Endothelial cell of umbilical vein (primary cell): ENCODE measurements at regions not wholly inside any gene's neighbourhood (a gene's known extent, or its start where the extent isn't known, plus 50 kb on each side); places are given as distances from the start of the nearest gene placed in this dataset.

ENCODE experiments used
- BruUV-seq: library from RNA; stranded (reverse); fragments of 400-500 nt; replicated peaks from 2 replicates; lab custom pipeline; 2021; lab: Mats Ljungman, UMichigan
- CTCF ChIA-PET: fragments of 300-600, 350-600 bp; sonication (Branson Sonifier 250); formaldehyde crosslinking; loops from one replicate; lab custom pipeline; 2021; ENCODE audit warnings: antibody characterized with exemption, inconsistent platforms; lab: Charles Lee
- POLR2A ChIA-PET: fragments of 300-600, 350-600 bp; sonication (Branson Sonifier 250); formaldehyde crosslinking; loops from one replicate; lab custom pipeline; 2021; ENCODE audit warnings: antibody characterized with exemption, inconsistent platforms; lab: Charles Lee
- DNase-seq: peaks from one replicate; pipeline ENCODE4 v3.0.0-alpha.2; 2011; ENCODE audit warnings: low read depth, low spot score
- FAIRE-seq: peaks from 2 replicates; lab custom pipeline; 2011; peaks lifted over from hg19 to GRCh38; lab: Jason Lieb, UNC
- H2AFZ ChIP-seq: 2 replicates; pipeline ENCODE4 v1.6.0; 2012; ENCODE audit warnings: low read depth, low read length, control low read depth, inconsistent platforms
- H3K27ac ChIP-seq: 2 replicates; pipeline ENCODE4 v1.5.1; 2011; ENCODE audit warnings: low read depth, mild to moderate bottlenecking, control low read depth, low read length, moderate library complexity; ENCODE audit not compliant: insufficient read depth
- H3K27me3 ChIP-seq, 2 experiments: 2 replicates each; pipeline versions ENCODE4 v1.6.0 to v1.6.1; 2011; ENCODE audit warnings: low read length in 2 of 2, mixed read lengths in 1 of 2; ENCODE audit not compliant: control insufficient read depth in 2 of 2, insufficient read depth in 2 of 2
- H3K36me3 ChIP-seq, 2 experiments: 2 replicates in 1 of 2; 3 replicates in 1 of 2; pipeline ENCODE4 v1.5.1; 2011; ENCODE audit warnings: low read length in 2 of 2, mild to moderate bottlenecking in 1 of 2, moderate library complexity in 1 of 2; ENCODE audit not compliant: control insufficient read depth in 2 of 2, insufficient read depth in 2 of 2; ENCODE audit errors: extremely low read depth in 1 of 2
- H3K4me1 ChIP-seq: 3 replicates; pipeline ENCODE4 v1.5.1; 2011; ENCODE audit warnings: mild to moderate bottlenecking, low read length; ENCODE audit not compliant: control insufficient read depth, insufficient read depth; ENCODE audit errors: extremely low read depth
- H3K4me2 ChIP-seq: 2 replicates; pipeline ENCODE4 v1.6.1; 2011; ENCODE audit warnings: low read length, control low read depth, mixed read lengths; ENCODE audit not compliant: insufficient read depth
- H3K4me3 ChIP-seq, 3 experiments: fragments of 200-600 bp in 1 of 3; sonication (generic), shearing (Covaris generic) in 1 of 3; replicated peaks in 1 of 3; 2 replicates each; pipeline ENCODE4 v1.5.1; 2011 to 2016; ENCODE audit warnings: control low read depth in 3 of 3, low read length in 3 of 3, mild to moderate bottlenecking in 2 of 3, inconsistent platforms in 1 of 3, low read depth in 1 of 3, moderate library complexity in 1 of 3; ENCODE audit not compliant: insufficient read depth in 1 of 3
- H3K79me2 ChIP-seq: 2 replicates; pipeline ENCODE4 v1.6.0; 2012; ENCODE audit warnings: low read length, inconsistent platforms; ENCODE audit not compliant: control insufficient read depth, insufficient read depth
- H3K9ac ChIP-seq: replicated peaks from 2 replicates; pipeline ENCODE3; 2011; ENCODE audit warnings: low read length, control low read depth; ENCODE audit not compliant: insufficient read depth; ENCODE audit errors: extremely low read depth
- H3K9me1 ChIP-seq: replicated peaks from 3 replicates; pipeline ENCODE4 v1.6.0; 2011; ENCODE audit warnings: mild to moderate bottlenecking, low read length; ENCODE audit not compliant: control insufficient read depth, insufficient read depth; ENCODE audit errors: extremely low read depth
- H3K9me3 ChIP-seq: replicated peaks from 2 replicates; pipeline ENCODE4 v1.5.1; 2012; ENCODE audit warnings: low read length, inconsistent platforms; ENCODE audit not compliant: control insufficient read depth, insufficient read depth
- H4K20me1 ChIP-seq: replicated peaks from 2 replicates; pipeline ENCODE3; 2011; ENCODE audit warnings: mild to moderate bottlenecking, low read length; ENCODE audit not compliant: control insufficient read depth, insufficient read depth; ENCODE audit errors: extremely low read depth
- EZH2 ChIP-seq: IDR thresholded peaks from 2 replicates; pipeline ENCODE4 v1.6.1; 2012; ENCODE audit warnings: borderline replicate concordance, low read depth, mild to moderate bottlenecking, moderate library complexity, low read length, inconsistent platforms; ENCODE audit not compliant: severe bottlenecking
- FOS ChIP-seq: IDR thresholded peaks from 2 replicates; pipeline ENCODE4 v1.6.1; 2011; ENCODE audit warnings: mild to moderate bottlenecking, low read length, moderate library complexity, borderline replicate concordance; ENCODE audit not compliant: insufficient read depth
- GATA2 ChIP-seq: IDR thresholded peaks from 2 replicates; pipeline ENCODE4 v1.7.0; 2011; ENCODE audit warnings: low read depth, mild to moderate bottlenecking, moderate library complexity, mixed read lengths, low read length; ENCODE audit not compliant: insufficient read length, insufficient read depth
- JUN ChIP-seq: IDR thresholded peaks from 2 replicates; pipeline ENCODE4 v1.6.1; 2011; ENCODE audit warnings: borderline replicate concordance, low read depth; ENCODE audit not compliant: insufficient read length, insufficient read depth
- MYC ChIP-seq: IDR thresholded peaks from one replicate; pipeline ENCODE4 v1.6.1; 2011; ENCODE audit warnings: mild to moderate bottlenecking, low read depth, low read length
- POLR2A ChIP-seq: IDR thresholded peaks from 2 replicates; pipeline ENCODE4 v1.6.1; 2012; ENCODE audit warnings: low read depth, mild to moderate bottlenecking, control low read depth, low read length
- POLR2AphosphoS5 ChIP-seq: IDR thresholded peaks from 2 replicates; pipeline ENCODE4 v1.6.1; 2012; ENCODE audit warnings: low read depth, mild to moderate bottlenecking, control low read depth, low read length, moderate library complexity; ENCODE audit not compliant: insufficient read depth
- dilution Hi-C: fragments of 300-500 bp; cut with MboI; formaldehyde crosslinking; loops from one replicate; pipeline ENCODE4 v1.15.0; 2019; ENCODE audit warnings: low sequenced_read_pairs; ENCODE audit not compliant: extremely low pct_ligation_motif_present
- intact Hi-C: fragments of 100-400 bp; cut with micrococcal nuclease; formaldehyde crosslinking; loops from one replicate; pipeline ENCODE4 v1.10.0; 2022
- TF ChIP-seq, protein P1 (sequence below): IDR thresholded peaks from 2 replicates; pipeline ENCODE4 v1.6.1; 2011; ENCODE audit not compliant: insufficient read depth, insufficient read length
- TF ChIP-seq, protein P2 (sequence below), 2 donors: IDR thresholded peaks; 1 replicate in 1 of 2; 2 replicates in 1 of 2; pipeline ENCODE4 v1.5.1; 2011; ENCODE audit warnings: low read length in 2 of 2, mild to moderate bottlenecking in 2 of 2, moderate library complexity in 2 of 2, control low read depth in 1 of 2, inconsistent platforms in 1 of 2, low read depth in 1 of 2; ENCODE audit not compliant: insufficient read depth in 1 of 2; ENCODE audit errors: extremely low read depth in 1 of 2

DNA sequence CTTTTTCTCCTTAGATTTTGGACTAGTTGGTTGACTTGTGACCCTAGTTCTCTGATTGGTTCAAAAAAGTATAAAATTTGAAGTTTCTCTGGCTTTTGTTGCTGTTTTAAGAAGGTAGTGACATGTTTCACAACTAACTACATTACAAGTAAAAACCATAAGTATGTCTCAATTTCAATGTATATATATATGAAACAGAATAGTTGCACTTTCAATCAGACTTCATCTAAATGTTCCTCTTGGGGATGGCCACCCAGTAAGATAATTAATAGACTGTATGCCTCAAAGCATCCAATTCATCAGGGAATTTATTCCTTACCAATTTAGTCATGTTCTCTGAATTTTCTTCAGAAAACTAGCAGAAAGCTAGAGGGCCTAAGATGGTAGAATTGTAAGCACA lies 259.7 kb downstream of the RPRM start:
- H4K20me1 ChIP-seq, result no peaks in the 10 kb centered on the region
- dilution Hi-C loops, result no loop called here
- H3K79me2 ChIP-seq, result no peaks in the 10 kb centered on the region
- no peak for DNase-seq
- intact Hi-C loops, result no loop called here
- no peak for FAIRE-seq
- ChIA-PET CTCF (no interaction called here), POLR2A (no interaction called here)
- no peaks in the 10 kb centered on the region for H3K9me1 ChIP-seq
- H2AFZ ChIP-seq, result no peak overlapping the region
- H3K36me3 ChIP-seq, result no peaks in the 10 kb centered on the region
- H3K27ac ChIP-seq, result no peak overlapping the region
- no peak overlapping the region for H3K9ac ChIP-seq
- BruUV-seq, result no TSS peak
- H3K9me3 ChIP-seq, result no peaks in the 10 kb centered on the region
- no peaks in the 10 kb centered on the region for H3K4me1 ChIP-seq
- TF ChIP-seq GATA2, result no peak
- TF ChIP-seq POLR2AphosphoS5, result no peak
- no peak for TF ChIP-seq EZH2
- no peak for TF ChIP-seq FOS
- TF ChIP-seq, protein P1, sequence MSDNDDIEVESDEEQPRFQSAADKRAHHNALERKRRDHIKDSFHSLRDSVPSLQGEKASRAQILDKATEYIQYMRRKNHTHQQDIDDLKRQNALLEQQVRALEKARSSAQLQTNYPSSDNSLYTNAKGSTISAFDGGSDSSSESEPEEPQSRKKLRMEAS, result no peak
- no peak for TF ChIP-seq JUN
- no peak for TF ChIP-seq POLR2A
- TF ChIP-seq MYC, result no peak
- TF ChIP-seq, protein P2, sequence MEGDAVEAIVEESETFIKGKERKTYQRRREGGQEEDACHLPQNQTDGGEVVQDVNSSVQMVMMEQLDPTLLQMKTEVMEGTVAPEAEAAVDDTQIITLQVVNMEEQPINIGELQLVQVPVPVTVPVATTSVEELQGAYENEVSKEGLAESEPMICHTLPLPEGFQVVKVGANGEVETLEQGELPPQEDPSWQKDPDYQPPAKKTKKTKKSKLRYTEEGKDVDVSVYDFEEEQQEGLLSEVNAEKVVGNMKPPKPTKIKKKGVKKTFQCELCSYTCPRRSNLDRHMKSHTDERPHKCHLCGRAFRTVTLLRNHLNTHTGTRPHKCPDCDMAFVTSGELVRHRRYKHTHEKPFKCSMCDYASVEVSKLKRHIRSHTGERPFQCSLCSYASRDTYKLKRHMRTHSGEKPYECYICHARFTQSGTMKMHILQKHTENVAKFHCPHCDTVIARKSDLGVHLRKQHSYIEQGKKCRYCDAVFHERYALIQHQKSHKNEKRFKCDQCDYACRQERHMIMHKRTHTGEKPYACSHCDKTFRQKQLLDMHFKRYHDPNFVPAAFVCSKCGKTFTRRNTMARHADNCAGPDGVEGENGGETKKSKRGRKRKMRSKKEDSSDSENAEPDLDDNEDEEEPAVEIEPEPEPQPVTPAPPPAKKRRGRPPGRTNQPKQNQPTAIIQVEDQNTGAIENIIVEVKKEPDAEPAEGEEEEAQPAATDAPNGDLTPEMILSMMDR (IDR thresholded peaks at IDR 0.05; ENCODE audit: extremely low read depth in 1 of 2, insufficient read depth in 1 of 2, low read depth in 1 of 2, low read length in 2 of 2), result no peak
- H3K4me2 ChIP-seq, result no peak overlapping the region
- H3K4me3 ChIP-seq, result no peak overlapping the region
- H3K27me3 ChIP-seq, result no peaks in the 10 kb centered on the region
